Subcutaneous abdominal adipose tissue (tissue), 5 donors: ENCODE measurements at regions not wholly inside any gene's neighbourhood (a gene's known extent, or its start where the extent isn't known, plus 50 kb on each side); places are given as distances from the start of the nearest gene placed in this dataset.
"Not testable (repeated sequence)": the region's sequence is repeated elsewhere in the genome, so short reads cannot be mapped to it uniquely, and the experiment has no call there.

Experiments used
- H3K27ac ChIP-seq: one replicate; pipeline ENCODE4 v1.7.0; 2013; ENCODE audit warnings: low read depth, mild to moderate bottlenecking, inconsistent platforms, low read length, moderate library complexity
- H3K27me3 ChIP-seq, 5 donors: one replicate each; pipeline ENCODE4 v1.7.0; 2013; ENCODE audit warnings: low read length in 5 of 5, inconsistent platforms in 1 of 5; ENCODE audit not compliant: control insufficient read depth in 5 of 5, insufficient read depth in 4 of 5
- H3K36me3 ChIP-seq, 5 donors: one replicate each; pipeline ENCODE4 v1.7.0; 2013; ENCODE audit warnings: low read length in 5 of 5; ENCODE audit not compliant: control insufficient read depth in 5 of 5, insufficient read depth in 5 of 5
- H3K4me1 ChIP-seq, 5 donors: one replicate each; pipeline ENCODE4 v1.7.0; 2013; ENCODE audit warnings: low read length in 5 of 5, mild to moderate bottlenecking in 3 of 5, moderate library complexity in 1 of 5; ENCODE audit not compliant: control insufficient read depth in 5 of 5, insufficient read depth in 5 of 5
- H3K4me3 ChIP-seq, 5 donors: one replicate each; pipeline ENCODE4 v1.7.0; 2013; ENCODE audit warnings: low read length in 5 of 5, low read depth in 1 of 5
- H3K9ac ChIP-seq, 5 donors: one replicate each; pipeline ENCODE4 v1.7.0; 2013; ENCODE audit warnings: low read length in 5 of 5, mild to moderate bottlenecking in 4 of 5, moderate library complexity in 3 of 5
- H3K9me3 ChIP-seq, 5 donors: one replicate each; pipeline ENCODE4 v1.7.0; 2013; ENCODE audit warnings: low read length in 5 of 5; ENCODE audit not compliant: control insufficient read depth in 5 of 5
- donor health status: healthy.
- donor health status: healthy.
- donor health status: healthy.
- donor health status: healthy.
- donor health status: healthy.

DNA sequence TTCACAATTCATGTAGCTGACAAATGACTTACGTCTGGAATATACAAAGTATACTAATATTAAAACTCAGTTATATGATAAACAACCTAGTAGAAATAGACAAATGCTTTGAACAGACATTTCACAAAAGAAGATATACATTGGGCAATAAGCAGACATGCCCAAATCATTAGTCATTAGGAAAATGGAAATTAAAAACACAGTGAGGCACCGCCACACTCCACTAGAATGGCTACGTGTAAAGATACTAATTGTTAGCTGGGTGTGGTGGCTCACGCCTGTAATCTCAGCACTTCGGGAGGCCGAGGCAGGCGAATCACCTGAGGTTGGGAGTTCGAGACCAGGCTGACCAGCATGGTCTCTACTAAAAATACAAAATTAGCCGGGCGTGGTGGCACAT, 248.9 kb upstream of the TMEM132C start:
- Histone ChIP-seq H3K27me3 (peaks cover 0 to 5% (median 0%) of the 10 kb centered on the region in 5 donors), H3K36me3 (no peaks in the 10 kb centered on the region), H3K4me1 (no peaks in the 10 kb centered on the region), H3K27ac (no peak overlapping the region), H3K9me3 (no peaks in the 10 kb centered on the region), H3K9ac (no peak overlapping the region), H3K4me3 (no peak overlapping the region)

DNA sequence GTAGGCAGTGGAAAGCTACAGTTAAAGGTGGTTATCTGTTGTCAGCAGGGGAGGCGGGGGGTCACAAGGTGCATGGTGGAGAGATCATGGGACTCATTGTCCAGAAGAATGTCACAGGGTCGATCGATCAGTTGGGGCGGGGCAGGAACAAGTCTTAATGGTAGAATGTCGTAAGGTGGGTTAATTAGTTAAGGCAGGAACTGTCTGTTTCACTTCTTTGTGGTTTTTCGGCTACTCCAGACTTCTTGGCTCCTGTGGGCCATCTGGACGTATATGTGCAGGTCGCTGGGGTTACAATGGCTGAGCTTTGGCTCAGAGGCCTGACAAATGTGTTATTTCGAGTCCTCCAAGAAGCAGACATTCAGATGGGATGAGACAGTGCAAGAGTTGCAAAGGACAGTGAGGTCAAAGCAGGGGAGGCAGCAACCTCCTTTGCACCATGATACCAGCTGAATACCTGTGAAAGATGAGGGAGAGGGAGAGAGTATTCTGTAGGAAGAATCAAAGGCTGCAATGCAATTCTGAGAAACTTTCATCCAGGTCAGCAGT, 246.9 kb upstream of the TMEM132C start:
- Histone ChIP-seq H3K9me3 (no peaks in the 10 kb centered on the region), H3K4me3 (no peak overlapping the region)

DNA sequence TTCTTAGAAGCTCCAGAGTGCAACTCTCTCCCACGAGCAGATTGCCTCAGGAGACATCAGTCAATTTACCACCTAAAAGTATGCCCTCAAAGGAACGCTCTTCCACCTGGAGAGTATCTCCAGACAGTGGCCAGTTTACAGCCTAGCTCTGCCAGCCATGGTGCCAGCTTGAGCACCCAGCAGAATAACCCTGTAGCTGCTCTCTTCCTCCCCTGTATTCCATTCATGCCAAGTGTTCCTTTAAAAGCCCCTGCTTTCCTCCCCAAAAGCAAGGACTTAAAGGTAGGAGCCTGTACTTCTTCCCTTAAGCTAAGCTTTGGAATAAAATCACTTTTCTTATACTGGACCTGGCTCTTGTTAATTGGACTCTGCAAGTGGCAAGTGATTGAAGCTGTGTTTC, 245.4 kb upstream of the TMEM132C start:
- H3K4me3 ChIP-seq = no peak overlapping the region
- no peaks in the 10 kb centered on the region for H3K4me1 ChIP-seq
- peaks cover 0 to 5% (median 0%) of the 10 kb centered on the region in 5 donors for H3K27me3 ChIP-seq
- no peak overlapping the region for H3K9ac ChIP-seq
- no peak overlapping the region for H3K27ac ChIP-seq
- no peaks in the 10 kb centered on the region for H3K9me3 ChIP-seq
- no peaks in the 10 kb centered on the region for H3K36me3 ChIP-seq

More for the DNA sequence above, 246.9 kb upstream of the TMEM132C start:
- Histone ChIP-seq H3K27ac (no peak overlapping the region), H3K4me1 (no peaks in the 10 kb centered on the region), H3K27me3 (peaks cover 0 to 5% (median 0%) of the 10 kb centered on the region in 5 donors), H3K36me3 (no peaks in the 10 kb centered on the region), H3K9ac (no peak overlapping the region)

DNA sequence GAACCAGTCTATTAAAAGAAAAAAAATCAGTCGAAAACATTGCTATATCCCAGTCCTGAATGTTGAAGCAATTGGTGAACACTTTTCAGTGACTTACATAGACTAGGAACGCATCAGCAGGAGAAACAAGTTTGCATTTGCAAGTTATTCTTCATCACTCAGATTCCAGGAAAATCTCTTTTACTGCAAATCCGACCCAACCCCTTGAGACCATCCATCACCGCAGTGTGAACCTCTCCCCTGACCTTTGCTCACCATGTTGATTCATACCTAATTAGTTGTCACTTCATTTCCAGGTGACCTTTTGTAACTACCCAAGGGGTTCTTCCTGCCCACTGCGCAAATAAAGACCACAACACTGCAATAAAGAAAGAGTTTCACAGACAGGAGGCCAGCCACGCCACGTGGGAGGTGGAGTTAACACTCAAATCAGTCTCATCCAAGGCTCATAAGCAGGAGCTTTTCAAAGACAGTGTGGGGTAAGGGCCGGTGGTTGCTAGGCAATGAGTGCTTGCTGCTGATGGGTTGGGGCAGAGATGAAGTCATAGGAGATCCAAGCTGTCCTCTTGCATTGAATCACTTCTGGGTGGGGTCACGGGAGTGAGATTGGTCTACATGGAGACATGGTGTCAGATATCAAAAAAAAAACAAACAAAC, 241.3 kb upstream of the TMEM132C start:
- Histone ChIP-seq H3K27ac (no peak overlapping the region), H3K4me3 (no peak overlapping the region), H3K27me3 (peaks cover 0 to 9% (median 3%) of the 10 kb centered on the region in 5 donors), H3K4me1 (no peaks in the 10 kb centered on the region), H3K9me3 (peaks cover 0 to 2% (median 0%) of the 10 kb centered on the region in 5 donors), H3K9ac (no peak overlapping the region), H3K36me3 (no peaks in the 10 kb centered on the region)

DNA sequence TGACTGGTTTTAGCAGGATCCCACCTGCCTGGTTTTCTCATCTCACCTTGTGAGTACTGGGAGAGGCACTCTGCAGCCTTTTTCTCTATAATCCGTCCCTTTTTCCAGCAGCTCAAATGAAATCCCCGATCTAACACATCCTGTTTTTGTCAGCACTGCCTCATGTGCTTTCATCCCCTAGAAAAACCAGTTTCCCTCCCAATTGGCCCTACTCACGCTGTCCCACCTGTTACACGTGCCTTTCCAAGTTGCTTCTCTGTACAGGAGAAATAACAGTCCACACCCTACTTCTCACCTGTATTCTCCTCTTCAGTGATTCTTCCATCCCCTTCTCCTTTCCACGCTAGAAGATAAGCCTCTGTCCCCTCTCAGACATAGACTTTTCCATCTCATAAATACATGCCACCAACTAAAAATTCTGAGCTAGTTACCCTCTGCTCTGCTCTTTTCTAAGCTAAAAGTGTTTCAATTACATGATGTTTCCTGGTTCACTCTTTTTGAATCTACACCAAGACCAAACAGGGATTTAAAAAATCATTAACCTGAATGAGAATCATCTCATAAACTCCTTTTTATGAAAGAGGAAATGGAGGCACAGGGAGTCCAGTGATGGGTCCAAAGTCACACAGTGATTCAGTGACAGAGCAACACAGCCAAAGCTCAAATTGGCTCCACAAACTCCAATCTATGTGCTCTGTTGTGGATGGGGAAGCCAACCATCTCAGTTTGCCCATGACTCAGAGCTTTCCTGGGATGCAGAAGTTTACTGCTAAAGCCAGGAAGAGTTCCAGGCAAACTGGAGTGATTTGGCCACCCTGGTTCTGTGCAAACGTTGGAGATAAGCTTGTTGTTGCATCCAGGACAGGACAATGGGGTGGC, 240.0 kb upstream of the TMEM132C start:
- H3K4me1 ChIP-seq = no peaks in the 10 kb centered on the region

DNA sequence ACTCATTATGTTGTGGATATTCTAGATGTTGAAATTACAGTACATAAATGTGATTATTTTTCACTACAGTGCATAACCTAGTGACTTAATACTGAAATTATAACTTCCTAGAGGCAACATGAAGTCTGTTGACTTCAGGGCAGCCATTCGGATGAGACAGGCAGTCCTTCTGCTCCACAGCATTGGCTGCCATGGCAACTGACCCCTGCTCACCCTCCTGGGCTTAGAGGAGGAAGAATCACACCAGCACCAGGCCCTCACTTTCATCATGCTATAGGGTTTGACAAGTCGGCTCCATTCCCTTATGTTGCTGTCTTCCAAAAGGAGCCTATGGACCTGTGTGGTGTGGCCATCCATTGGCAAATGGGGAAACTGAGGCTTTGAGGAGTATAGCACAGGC, 233.5 kb upstream of the TMEM132C start:
- Histone ChIP-seq H3K27me3 (peaks cover 0 to 9% (median 3%) of the 10 kb centered on the region in 5 donors), H3K4me1 (no peaks in the 10 kb centered on the region), H3K36me3 (no peaks in the 10 kb centered on the region), H3K9ac (no peak overlapping the region), H3K27ac (no peak overlapping the region), H3K9me3 (peaks cover 0 to 5% (median 0%) of the 10 kb centered on the region in 5 donors), H3K4me3 (no peak overlapping the region)

More for the DNA sequence above, 240.0 kb upstream of the TMEM132C start:
- Histone ChIP-seq H3K36me3 (no peaks in the 10 kb centered on the region), H3K27ac (peak overlapping the region; percentile 7), H3K27me3 (peaks cover 0 to 9% (median 3%) of the 10 kb centered on the region in 5 donors), H3K9ac (no peak overlapping the region), H3K9me3 (peaks cover 0 to 2% (median 0%) of the 10 kb centered on the region in 5 donors), H3K4me3 (no peak overlapping the region)

DNA sequence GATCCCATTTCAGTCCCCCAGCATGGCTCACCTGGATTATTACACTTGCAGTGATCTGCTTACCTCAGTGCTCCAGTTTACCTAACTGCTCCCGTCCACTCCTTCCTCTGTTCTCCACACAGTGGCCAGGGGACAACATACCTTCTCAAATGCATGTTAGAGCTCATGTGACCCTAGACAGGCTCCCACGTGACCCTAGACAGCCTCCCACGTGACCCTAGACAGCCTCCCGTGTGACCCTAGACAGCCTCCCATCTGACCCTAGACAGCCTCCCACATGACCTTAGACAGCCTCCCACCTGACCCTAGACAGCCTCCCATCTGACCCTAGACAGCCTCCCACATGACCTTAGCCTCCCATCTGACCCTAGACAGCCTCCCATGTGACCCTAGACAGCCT, 226.0 kb upstream of the TMEM132C start:
- H3K4me1 ChIP-seq = peaks cover 0 to 5% (median 0%) of the 10 kb centered on the region in 5 donors
- no peak overlapping the region for H3K9ac ChIP-seq
- no peaks in the 10 kb centered on the region for H3K9me3 ChIP-seq
- H3K27ac ChIP-seq = no peak overlapping the region
- no peak overlapping the region for H3K4me3 ChIP-seq
- no peaks in the 10 kb centered on the region for H3K36me3 ChIP-seq
- peaks cover 0 to 2% (median 0%) of the 10 kb centered on the region in 5 donors for H3K27me3 ChIP-seq

DNA sequence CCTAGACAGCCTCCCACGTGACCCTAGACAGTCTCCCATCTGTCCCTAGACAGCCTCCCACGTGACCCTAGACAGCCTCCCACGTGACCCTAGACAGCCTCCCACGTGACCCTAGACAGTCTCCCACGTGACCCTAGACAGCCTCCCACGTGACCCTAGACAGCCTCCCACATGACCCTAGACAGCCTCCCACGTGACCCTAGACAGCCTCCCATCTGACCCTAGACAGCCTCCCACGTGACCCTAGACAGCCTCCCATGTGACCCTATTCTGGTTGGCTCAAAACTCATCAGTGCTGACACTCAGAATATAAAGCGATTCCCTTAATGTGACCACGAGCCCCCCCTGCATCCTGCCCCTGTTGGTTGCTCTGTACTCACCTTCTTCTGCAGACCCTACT, 224.7 kb upstream of the TMEM132C start:
- H3K27me3 ChIP-seq, H3K9me3 ChIP-seq, H3K4me1 ChIP-seq, H3K4me3 ChIP-seq, H3K36me3 ChIP-seq, H3K27ac ChIP-seq, H3K9ac ChIP-seq: not testable (repeated sequence)

DNA sequence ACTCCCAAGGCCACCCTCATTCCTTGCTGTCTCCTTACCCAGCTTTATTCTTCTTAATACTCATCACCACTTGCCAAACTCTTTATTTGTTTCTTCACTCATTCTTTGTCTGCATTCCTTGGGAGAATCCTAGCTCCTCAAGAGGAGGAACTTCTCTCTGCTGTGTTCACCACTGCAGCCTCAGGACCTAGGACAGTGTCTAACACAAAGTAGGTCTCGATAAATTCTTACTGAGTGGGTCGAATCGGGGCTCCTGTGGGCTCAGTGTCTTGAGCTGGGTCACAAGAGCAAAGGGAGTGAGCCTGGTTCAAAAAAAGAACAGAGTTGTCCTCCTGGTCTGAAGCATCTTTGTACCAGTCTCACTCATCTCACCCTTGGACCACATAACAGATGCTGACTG, 224.1 kb upstream of the TMEM132C start:
- Histone ChIP-seq H3K36me3 (no peaks in the 10 kb centered on the region), H3K27ac (no peak overlapping the region), H3K9ac (no peak overlapping the region), H3K4me3 (no peak overlapping the region), H3K27me3 (peaks cover 0 to 2% (median 0%) of the 10 kb centered on the region in 5 donors), H3K4me1 (peaks cover 0 to 5% (median 0%) of the 10 kb centered on the region in 5 donors), H3K9me3 (no peaks in the 10 kb centered on the region)

DNA sequence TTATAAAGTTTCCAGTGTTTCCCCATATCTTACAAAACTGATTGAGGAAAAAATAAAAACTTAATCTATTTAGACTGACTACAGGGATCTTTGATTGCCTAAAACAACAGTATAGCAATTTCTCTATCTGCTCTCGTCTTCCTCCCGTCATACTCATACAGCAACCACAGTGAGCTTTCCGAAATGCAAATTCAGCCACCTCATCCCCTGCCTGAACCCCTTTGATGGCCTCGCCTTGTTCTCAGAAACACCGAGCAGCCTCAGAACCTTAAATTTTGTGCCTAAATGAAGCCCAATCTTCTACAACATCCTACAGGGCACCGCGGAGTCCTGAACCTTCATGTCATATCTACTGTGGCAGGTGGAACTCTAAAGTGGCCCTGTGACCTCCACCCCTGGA, 223.7 kb upstream of the TMEM132C start:
- Histone ChIP-seq H3K36me3 (no peaks in the 10 kb centered on the region), H3K9ac (no peak overlapping the region), H3K9me3 (no peaks in the 10 kb centered on the region), H3K4me3 (no peak overlapping the region), H3K27me3 (peaks cover 0 to 2% (median 0%) of the 10 kb centered on the region in 5 donors), H3K27ac (no peak overlapping the region), H3K4me1 (peaks cover 0 to 5% (median 0%) of the 10 kb centered on the region in 5 donors)
